ENCODE measurements at regions not wholly inside any gene's neighbourhood (a gene's known extent, or its start where the extent isn't known, plus 50 kb on each side); places are given as distances from the start of the nearest gene placed in this dataset.

DNA sequence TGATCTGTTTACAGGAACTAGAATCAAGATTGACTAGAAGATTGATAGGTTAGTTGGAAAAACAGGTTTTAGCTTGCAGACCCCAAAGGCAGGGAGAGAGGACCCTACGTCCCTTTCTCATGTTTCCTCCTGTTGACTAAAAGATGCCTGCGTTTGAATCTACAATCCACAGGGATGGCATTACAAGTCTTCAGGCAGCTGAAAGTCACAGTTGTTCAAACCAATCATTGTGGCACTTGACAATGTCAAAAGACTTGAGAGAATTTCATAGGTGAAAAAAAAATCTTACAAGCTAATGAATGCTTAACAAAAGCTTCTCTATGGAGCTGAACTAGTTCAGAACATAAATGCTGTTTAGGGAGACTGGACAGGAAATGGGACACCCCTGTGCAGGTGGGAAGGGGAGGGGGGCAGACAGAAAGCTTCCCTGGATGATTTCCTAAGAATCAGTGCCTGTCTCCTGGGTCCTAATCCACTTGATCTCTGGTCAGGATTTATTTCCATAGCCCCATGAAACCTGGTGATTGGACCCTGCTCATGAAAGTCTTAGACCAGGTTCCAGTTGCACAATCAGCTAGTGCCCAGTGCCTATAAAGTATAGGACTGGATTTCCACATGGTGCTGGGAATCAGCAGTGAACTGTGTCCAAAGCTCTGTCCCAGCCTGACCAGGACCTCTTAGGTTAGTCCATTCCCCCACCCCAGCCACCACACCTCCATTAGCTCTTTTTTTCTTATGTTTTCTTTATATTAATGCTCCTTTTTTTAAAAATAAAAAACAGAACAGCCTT lies 91.6 kb upstream of the BCAR3 start:
- Histone ChIP-seq H3K27me3 (ENCODE audit: low read depth, low read length) (0 out of 2 replicates have a peak, but pooled peaks cover 5% of the 10 kb centered on the region), H2AFZ (ENCODE audit: low read depth, low read length) (no peak overlapping the region), H3K79me2 (ENCODE audit: low read length) (no peaks in the 10 kb centered on the region), H3K4me2 (ENCODE audit: low read length) (no peak overlapping the region), H3K9me3 (ENCODE audit: insufficient read depth, low read length) (no peaks in the 10 kb centered on the region), H3K36me3 (replicated peaks; ENCODE audit: low read depth, low read length) (no peaks in the 10 kb centered on the region), H3K4me3 (ENCODE audit: low read length) (no peak overlapping the region), H3K27ac (ENCODE audit: low read length) (no peak overlapping the region), H4K20me1 (ENCODE audit: insufficient read depth, low read length) (no peaks in the 10 kb centered on the region), H3K9ac (ENCODE audit: low read length) (no peak overlapping the region), H3K4me1 (ENCODE audit: low read length) (no peaks in the 10 kb centered on the region)
- TF ChIP-seq CTCF (IDR thresholded peaks at IDR 0.05; ENCODE audit: low read depth, low read length) (no peak), EZH2phosphoT487 (IDR thresholded peaks at IDR 0.05; ENCODE audit: low read depth) (no peak)

DNA sequence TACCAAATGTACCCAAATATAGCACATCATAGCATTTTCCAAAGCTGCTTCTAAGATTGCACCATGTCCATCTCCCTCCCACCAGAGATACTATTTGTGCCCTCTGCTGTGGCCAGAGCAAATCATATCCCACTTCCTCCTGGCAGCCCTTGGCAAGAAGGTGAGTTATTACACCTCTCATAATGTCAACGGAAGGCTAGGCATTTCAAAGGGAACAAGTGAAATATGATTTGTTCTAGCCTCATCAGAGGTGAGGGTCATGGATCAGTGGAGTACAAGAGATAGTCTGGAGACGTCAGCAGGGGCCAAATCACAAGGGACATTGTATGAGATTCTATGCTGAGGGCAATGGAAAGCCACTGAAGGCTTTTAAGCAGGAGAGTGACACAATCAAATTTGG lies 90.2 kb upstream of the BCAR3 start:
- no peaks in the 10 kb centered on the region for H3K9me3 ChIP-seq (ENCODE audit: insufficient read depth, low read length)
- no peak overlapping the region for H3K4me3 ChIP-seq (ENCODE audit: low read length)
- H3K27ac ChIP-seq (ENCODE audit: low read length) = no peak overlapping the region
- TF ChIP-seq CTCF (IDR thresholded peaks at IDR 0.05; ENCODE audit: low read depth, low read length) = no peak
- no peak for TF ChIP-seq EZH2phosphoT487 (IDR thresholded peaks at IDR 0.05; ENCODE audit: low read depth)
- 0 out of 2 replicates have a peak, but pooled peaks cover 5% of the 10 kb centered on the region for H3K27me3 ChIP-seq (ENCODE audit: low read depth, low read length)
- H3K4me2 ChIP-seq (ENCODE audit: low read length) = no peak overlapping the region
- H3K4me1 ChIP-seq (ENCODE audit: low read length) = no peaks in the 10 kb centered on the region
- H4K20me1 ChIP-seq (ENCODE audit: insufficient read depth, low read length) = no peaks in the 10 kb centered on the region
- H3K79me2 ChIP-seq (ENCODE audit: low read length) = no peaks in the 10 kb centered on the region
- no peak overlapping the region for H3K9ac ChIP-seq (ENCODE audit: low read length)
- H3K36me3 ChIP-seq (replicated peaks; ENCODE audit: low read depth, low read length) = no peaks in the 10 kb centered on the region
- H2AFZ ChIP-seq (ENCODE audit: low read depth, low read length) = no peak overlapping the region

DNA sequence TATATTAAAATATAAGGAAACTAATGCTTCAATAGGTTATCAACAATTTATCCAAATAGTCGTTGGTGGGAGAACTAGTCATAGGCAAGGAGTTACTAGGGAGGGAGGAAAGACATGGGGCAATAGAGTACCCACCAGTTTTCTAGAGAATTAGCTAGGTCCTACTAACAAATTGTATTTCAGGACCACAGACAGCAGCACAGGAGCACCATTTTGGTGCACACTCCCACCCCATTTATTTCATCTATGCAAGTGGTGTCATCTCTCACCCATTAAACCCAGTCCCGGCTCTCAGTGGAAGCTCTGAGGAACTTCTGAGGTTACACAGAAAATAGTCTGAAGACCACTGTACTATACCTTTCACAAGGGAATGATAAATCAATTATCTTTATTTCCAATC lies 89.0 kb upstream of the BCAR3 start:
- H3K9me3 ChIP-seq (ENCODE audit: insufficient read depth, low read length) = no peaks in the 10 kb centered on the region
- no peak for TF ChIP-seq EZH2phosphoT487 (IDR thresholded peaks at IDR 0.05; ENCODE audit: low read depth)
- no peak for TF ChIP-seq CTCF (IDR thresholded peaks at IDR 0.05; ENCODE audit: low read depth, low read length)
- 0 out of 2 replicates have a peak, but pooled peaks cover 5% of the 10 kb centered on the region for H3K27me3 ChIP-seq (ENCODE audit: low read depth, low read length)
- H4K20me1 ChIP-seq (ENCODE audit: insufficient read depth, low read length) = no peaks in the 10 kb centered on the region
- H3K79me2 ChIP-seq (ENCODE audit: low read length) = no peaks in the 10 kb centered on the region
- no peaks in the 10 kb centered on the region for H3K36me3 ChIP-seq (replicated peaks; ENCODE audit: low read depth, low read length)
- H3K4me3 ChIP-seq (ENCODE audit: low read length) = no peak overlapping the region
- H3K9ac ChIP-seq (ENCODE audit: low read length) = no peak overlapping the region
- no peak overlapping the region for H3K4me2 ChIP-seq (ENCODE audit: low read length)
- H3K4me1 ChIP-seq (ENCODE audit: low read length) = no peaks in the 10 kb centered on the region
- H2AFZ ChIP-seq (ENCODE audit: low read depth, low read length) = no peak overlapping the region
- no peak overlapping the region for H3K27ac ChIP-seq (ENCODE audit: low read length)

DNA sequence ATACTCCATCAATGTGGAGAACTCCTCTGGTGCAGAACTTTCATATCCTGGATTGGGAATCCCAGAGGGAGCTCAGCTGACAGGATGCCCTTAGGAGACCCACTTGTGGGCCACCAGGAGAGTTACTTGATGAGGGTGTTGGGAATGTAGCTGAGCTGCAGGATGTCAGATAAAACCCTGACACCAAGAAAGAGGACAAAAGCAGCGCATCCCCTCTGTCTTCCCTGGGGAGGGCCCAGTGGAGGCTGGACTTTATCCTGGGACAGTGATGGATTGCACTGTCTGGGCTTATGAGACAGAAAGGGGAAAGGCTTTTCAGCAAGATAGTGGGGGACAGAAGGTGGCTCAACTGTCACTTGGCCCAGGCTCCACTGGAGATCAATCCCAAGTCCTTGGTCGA lies 88.1 kb upstream of the BCAR3 start:
- 0 out of 2 replicates have a peak, but pooled peaks cover 5% of the 10 kb centered on the region for H3K27me3 ChIP-seq (ENCODE audit: low read depth, low read length)
- no peaks in the 10 kb centered on the region for H3K9me3 ChIP-seq (ENCODE audit: insufficient read depth, low read length)
- no peaks in the 10 kb centered on the region for H3K79me2 ChIP-seq (ENCODE audit: low read length)
- no peak overlapping the region for H2AFZ ChIP-seq (ENCODE audit: low read depth, low read length)
- no peak overlapping the region for H3K4me2 ChIP-seq (ENCODE audit: low read length)
- H4K20me1 ChIP-seq (ENCODE audit: insufficient read depth, low read length) = no peaks in the 10 kb centered on the region
- H3K36me3 ChIP-seq (replicated peaks; ENCODE audit: low read depth, low read length) = no peaks in the 10 kb centered on the region
- H3K4me3 ChIP-seq (ENCODE audit: low read length) = no peak overlapping the region
- no peak for TF ChIP-seq CTCF (IDR thresholded peaks at IDR 0.05; ENCODE audit: low read depth, low read length)
- no peak for TF ChIP-seq EZH2phosphoT487 (IDR thresholded peaks at IDR 0.05; ENCODE audit: low read depth)
- H3K9ac ChIP-seq (ENCODE audit: low read length) = no peak overlapping the region
- no peaks in the 10 kb centered on the region for H3K4me1 ChIP-seq (ENCODE audit: low read length)
- no peak overlapping the region for H3K27ac ChIP-seq (ENCODE audit: low read length)
